Lower leg skin (tissue), 3 donors: ENCODE measurements at regions not wholly inside any gene's neighbourhood (a gene's known extent, or its start where the extent isn't known, plus 50 kb on each side); places are given as distances from the start of the nearest gene placed in this dataset.
"Not testable (repeated sequence)": the region's sequence is repeated elsewhere in the genome, so short reads cannot be mapped to it uniquely, and the experiment has no call there.

Experiments used
- POLR2A ChIP-seq, 2 donors: fragments of 450-650 bp; IDR thresholded peaks; one replicate each; pipeline ENCODE4 v1.6.1; 2016 to 2017; ENCODE audit warnings: antibody characterized with exemption in 2 of 2, mild to moderate bottlenecking in 1 of 2, moderate library complexity in 1 of 2
- TF ChIP-seq, protein P1 (sequence below), 3 donors: fragments of 450-650 bp; IDR thresholded peaks; one replicate each; pipeline ENCODE4 v1.5.1; 2016; ENCODE audit warnings: antibody characterized with exemption in 3 of 3, mild to moderate bottlenecking in 3 of 3, moderate library complexity in 2 of 3

DNA sequence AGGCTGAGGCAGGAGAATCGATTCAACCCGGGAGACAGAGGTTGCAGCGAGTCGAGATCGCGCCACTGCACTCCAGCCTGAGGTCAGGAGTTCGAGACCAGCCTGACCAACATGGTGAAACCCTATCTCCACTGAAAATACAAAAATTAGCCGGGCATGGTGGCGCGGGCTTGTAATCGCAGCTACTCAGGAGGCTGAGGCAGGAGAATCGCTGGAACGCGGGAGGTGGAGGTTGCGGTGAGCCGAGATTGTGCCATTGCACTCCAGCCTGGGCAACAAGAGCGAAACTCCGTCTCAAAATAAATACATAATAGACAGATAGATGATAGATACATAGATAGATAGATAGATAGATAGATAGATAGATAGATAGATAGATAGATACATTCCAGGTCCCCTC, 233.3 kb downstream of the CRLF2 start:
- not testable (repeated sequence) for TF ChIP-seq POLR2A (IDR thresholded peaks at IDR 0.05)
- TF ChIP-seq, protein P1, sequence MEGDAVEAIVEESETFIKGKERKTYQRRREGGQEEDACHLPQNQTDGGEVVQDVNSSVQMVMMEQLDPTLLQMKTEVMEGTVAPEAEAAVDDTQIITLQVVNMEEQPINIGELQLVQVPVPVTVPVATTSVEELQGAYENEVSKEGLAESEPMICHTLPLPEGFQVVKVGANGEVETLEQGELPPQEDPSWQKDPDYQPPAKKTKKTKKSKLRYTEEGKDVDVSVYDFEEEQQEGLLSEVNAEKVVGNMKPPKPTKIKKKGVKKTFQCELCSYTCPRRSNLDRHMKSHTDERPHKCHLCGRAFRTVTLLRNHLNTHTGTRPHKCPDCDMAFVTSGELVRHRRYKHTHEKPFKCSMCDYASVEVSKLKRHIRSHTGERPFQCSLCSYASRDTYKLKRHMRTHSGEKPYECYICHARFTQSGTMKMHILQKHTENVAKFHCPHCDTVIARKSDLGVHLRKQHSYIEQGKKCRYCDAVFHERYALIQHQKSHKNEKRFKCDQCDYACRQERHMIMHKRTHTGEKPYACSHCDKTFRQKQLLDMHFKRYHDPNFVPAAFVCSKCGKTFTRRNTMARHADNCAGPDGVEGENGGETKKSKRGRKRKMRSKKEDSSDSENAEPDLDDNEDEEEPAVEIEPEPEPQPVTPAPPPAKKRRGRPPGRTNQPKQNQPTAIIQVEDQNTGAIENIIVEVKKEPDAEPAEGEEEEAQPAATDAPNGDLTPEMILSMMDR (IDR thresholded peaks at IDR 0.05) = not testable (repeated sequence)
